Inflammatory macrophage treated with lipopolysaccharide for 4 hours (primary cell): ENCODE measurements at regions not wholly inside any gene's neighbourhood (a gene's known extent, or its start where the extent isn't known, plus 50 kb on each side); places are given as distances from the start of the nearest gene placed in this dataset.
"Not testable (repeated sequence)": the region's sequence is repeated elsewhere in the genome, so short reads cannot be mapped to it uniquely, and the experiment has no call there.

Source experiments
- DNase-seq: peaks from one replicate; pipeline ENCODE4 v3.0.0-alpha.2; 2020

DNA sequence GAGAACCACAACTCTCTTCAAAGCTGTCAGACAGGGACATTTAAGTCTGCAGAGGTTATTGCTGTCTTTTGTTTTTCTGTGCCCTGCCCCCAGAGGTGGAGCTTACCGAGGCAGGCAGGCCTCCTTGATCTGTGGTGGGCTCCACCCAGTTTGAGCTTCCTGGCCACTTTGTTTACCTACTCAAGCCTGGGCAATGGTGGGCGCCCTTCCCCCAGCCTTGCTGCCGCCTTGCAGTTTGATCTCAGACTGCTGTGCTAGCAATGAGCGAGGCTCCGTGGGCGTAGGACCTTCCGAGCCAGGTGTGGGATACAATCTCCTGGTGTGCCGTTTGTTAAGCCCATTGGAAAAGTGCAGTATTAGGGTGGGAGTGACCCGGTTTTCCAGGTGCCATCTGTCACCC, 822.1 kb downstream of the KCNMA1 start:
- DNase-seq, result not testable (repeated sequence)

DNA sequence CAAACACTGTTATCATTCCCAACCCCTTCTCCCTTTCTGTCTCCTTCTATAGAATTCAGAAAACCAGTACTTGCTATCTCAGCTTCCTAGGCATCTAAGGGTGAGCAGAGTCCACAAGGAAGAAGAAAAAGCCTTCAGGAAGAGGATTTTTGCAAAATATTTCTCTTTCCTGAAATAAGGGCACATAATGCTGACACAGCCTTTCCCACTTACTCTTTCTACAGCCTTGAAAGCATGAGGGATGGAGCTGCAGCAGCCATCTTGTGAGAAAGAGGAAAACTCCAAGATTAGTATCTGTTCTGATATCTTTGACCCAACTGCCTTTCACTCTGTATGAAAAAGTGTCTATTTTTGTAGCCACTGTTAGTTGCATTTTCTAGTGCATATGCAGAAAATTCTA, 826.2 kb downstream of the KCNMA1 start:
- DNase-seq, result no peak

DNA sequence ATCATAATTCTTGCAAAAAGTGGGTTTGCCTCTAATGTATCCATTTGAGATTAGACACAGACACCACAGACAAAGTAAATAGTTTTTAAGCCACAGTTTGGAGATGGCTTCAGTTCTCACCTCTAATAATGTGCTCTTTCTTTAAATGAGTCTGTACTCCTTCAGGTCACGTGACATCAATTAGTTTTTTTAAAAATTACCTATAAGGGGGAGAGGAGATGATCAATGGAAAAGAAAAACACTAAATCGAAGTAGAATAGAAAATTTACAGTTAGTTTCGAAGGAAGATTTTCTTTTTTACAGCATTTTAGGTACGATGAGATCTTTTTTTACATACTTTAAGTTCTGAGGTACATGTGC, 849.2 kb downstream of the KCNMA1 start:
- no peak for DNase-seq

DNA sequence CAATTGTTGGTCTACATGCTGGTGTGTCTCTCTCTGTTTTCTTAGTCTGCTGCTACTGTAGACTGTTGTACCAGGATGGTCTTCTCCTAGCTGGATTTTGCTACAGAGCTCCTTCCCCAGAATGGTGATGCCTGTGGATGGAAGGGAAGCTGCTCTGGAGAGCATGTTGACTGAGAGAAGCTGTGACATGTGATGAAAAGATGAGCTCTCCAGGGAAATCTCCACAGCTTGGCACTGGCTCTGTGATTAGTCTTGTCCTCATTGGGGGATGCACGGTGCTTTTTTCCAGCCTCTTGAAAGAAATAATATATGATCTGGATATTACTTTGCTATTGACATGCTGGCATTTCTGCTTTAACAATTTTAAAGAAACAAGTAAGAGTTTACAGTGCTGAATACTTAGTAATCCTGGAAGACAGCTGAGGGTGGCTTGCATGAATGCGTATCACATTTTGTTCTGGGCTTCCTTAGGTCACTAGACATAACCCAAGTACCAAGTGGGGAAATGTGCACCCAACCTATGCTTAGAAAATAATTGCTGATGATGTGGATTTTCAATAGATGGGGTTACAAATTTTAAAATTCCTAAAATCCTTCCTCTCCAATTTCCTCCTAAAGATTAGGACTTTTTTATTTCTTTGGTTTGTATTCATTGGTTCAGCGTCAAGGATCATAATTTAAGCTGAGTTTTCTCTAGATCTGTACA, 849.7 kb downstream of the KCNMA1 start:
- no peak for DNase-seq

DNA sequence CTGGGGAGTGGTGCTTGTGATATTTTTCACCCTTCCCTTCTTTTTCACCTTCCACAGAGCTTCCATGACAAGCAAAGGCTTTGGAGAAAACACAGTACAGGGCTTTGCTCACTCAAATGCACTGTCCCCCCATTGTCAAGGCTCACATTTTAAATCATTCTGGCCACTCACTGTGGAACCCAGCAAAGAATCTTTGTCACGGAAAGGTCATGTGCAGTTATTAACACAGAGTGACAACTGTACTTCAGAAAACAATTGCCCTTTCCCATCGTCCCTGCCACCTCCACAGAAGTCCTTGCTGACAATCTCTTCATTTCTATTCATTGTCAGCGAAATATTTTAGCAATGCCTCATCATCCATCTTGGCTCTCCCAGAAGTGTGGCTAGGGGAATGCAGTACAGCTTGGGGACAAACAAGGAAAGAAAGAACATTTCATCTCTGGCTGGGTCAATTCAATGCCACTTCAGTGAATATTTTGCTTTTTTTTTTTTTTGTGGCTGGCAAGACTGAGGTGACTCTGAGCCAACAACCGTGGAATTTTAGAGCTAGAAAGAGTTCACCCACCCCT, 851.0 kb downstream of the KCNMA1 start:
- DNase-seq, result no peak

DNA sequence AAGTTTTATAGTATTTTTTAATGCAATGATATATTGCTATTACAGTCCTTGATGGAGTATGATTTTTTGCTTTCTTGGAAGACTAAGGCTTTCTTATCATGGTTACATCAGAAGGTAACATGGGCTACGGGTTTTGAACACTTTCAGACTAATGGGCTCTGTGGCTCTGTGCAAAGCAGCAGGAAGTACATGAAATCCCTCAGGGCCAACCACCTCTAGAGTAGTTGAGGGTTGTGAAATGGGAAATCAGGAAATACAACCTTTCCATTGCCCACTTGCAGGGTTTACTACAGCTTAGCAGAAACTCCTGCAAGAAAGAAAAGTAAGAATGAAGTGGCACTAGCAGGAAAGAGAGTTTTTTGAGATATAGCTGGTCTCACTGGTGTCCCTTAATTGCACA, 853.5 kb downstream of the KCNMA1 start:
- DNase-seq, result no peak

DNA sequence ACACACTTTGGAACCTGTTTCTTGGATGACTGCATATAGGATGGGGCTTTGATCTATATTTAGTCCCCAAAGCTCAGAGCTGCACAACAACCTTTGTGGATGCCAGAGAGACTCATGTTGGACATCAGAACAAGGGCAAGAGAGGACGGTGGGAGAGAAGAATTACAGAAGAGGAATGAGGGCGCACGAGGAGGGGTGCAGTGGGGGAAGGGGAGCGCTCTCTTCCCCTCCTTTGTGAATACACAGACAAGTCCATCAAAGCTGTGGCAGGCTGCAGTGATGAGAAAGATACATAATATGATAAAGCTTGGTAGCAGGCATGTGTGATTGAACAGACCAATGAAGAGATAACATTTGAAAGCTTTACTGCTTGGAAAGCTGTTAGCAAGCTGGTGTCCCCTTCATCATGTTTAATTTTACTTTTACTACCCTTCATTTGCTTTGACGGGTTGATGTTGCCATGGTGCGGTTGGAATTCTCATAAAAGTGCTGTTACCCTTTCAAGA, 857.8 kb downstream of the KCNMA1 start:
- no peak for DNase-seq

DNA sequence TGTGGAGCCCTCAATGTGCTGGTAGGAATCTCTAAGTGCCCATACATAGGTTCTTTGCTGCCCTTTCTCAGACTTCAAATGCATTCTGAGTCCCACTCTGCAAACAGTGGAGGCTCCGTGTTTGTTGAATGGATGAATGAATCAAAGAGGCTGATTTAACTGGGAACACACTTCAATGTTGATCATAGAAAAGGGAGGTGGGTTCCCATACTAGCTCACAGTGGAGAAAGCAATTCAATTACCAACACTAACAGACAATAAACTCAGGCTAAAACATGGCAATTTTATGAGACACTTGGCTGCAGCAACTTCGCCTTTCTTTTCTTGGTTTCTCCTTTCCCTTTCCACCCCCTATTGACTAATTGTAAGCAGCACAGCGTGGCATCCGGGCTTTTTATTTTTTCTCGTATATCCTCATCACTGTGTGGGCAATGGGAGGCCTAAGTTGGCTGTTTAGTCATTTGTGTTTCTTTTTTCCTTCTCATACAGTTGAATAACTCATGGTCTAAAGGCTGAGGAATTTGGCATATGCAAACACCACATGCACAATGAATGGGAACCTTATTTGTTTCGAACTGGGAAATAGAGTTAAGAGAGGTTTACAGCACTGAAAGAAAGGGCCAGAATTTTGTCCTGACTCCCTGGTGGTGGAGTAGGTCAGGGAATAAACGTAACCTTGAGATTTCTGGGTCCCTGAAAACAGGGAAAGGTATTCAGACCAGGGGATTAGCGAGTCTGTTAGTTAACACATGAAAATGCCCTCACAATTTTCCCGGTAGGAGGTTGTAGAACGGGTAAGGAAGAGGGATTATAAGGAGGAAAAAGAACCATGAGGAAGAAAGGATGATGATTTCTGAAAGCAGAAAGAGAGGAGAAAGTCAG, 858.5 kb downstream of the KCNMA1 start:
- no peak for DNase-seq

DNA sequence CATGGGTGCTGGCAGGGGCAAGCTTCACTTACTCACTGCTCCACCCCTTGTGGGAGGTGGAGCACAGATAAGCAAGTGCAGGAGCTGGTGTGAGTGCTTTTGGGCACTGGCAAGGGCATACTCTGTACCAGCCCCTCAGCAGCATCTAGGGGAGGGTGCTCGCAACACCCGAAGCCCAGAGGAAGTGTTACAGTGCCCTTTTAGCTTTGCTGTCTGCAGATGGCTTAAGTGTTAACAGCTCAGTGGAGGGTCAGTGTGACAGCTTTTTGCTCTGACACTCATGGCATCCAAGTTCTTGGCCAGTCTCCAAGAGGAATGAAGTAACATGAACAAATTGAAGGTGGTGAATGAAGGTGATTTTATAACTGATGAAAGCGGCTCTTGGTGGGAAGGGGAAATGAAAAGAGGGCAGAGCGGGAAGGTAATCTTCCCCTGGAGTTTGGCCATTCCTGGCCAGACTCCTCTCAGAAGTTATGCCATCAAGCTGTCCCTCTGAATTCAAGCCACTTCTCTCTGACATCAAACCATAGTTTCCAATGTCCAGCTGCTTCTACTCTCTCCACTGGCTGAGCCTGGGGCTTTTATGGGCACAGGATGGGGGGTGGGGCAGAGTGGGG, 862.5 kb downstream of the KCNMA1 start:
- no peak for DNase-seq

DNA sequence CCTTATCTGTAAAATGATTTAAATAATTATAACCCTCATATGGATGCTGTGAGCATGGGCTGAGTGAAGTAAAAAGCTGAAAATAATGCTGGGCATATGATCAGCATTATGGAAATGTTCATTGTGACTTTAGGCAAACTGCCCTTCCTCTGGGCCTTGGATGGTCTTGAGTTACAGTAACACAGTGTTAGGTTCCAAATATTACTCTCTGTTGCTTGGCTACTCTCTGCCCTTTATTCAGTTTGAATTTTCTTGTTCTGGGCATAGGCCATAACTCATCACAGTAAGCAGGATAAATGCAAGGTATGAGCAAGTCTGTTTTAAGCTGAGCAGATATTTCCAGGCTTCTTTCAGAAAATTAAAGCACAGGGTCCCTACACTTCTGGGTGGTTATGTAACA, 868.0 kb downstream of the KCNMA1 start:
- DNase-seq, result no peak

DNA sequence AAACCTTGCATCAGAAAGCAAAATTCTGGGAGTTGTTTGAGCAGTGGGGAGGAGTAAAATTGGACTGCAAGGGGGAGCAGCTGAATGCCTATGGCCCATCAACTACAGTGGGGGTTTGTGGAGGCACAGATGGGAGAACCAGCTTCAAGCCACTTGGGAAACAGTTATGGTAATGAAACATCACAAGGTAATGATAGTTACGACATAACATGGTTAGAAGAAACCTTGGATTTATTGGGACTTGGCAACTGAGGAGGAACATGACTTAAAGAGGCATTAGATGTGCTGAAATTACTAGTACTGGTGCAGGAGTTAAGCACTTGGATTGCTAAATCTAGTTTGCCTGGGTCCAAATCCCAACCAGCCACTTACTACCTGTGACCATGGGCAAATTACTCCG, 868.4 kb downstream of the KCNMA1 start:
- DNase-seq, result no peak

DNA sequence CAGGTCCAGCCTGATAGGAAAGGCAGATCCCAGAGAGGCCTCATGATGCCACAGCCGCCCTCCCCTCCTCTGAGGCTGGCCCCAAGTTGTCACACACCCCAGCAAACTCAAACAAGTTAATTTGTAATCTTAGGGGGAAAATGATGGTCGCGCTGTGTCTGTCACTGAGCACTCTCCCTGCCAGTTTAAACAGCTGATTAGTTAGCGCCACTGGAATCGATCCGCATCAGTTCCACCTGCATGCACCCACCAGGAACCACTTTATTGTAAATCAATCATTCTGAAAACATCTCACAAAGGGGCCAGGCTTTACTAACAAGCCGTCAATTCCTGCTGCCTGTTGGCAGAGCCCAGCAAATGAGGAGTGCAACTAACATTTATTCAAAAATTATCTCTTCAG, 870.9 kb downstream of the KCNMA1 start:
- DNase-seq, result no peak

DNA sequence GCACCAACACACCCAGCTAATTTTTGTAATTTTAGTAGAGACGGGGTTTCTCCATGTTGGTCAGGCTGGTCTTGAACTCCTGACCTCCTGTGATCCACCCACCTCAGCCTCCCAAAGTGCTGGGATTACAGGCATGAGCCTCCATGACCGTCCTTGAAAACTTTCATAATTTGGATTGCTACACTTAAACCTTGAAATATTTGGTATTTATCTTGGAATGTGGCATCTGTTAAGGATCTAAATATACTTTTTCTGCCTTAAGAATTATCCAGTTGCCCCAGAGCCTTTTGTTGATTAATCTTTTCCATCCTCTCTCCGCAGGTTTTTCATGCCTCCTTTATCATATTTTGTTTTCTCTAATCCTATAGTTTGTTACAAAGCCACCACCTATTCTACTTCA, 872.7 kb downstream of the KCNMA1 start:
- not testable (repeated sequence) for DNase-seq

DNA sequence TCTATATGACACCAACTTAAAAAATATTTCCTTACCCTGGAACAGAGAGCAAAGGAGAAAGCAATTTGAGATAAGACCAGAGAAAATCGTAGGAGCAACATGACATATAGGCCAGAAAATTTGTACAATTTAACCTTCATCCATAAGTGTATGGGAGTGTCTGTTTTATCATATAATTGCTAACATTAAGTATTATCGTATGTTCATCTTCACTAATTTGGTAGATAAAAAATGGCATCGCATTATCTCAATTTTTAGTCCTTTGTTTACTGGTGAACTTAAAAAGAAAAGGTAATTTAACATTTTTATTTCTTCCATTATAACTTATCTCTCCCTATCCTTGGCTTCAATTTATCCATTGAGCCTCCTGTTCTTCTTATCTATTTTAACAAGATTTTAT, 873.4 kb downstream of the KCNMA1 start:
- DNase-seq, result no peak

DNA sequence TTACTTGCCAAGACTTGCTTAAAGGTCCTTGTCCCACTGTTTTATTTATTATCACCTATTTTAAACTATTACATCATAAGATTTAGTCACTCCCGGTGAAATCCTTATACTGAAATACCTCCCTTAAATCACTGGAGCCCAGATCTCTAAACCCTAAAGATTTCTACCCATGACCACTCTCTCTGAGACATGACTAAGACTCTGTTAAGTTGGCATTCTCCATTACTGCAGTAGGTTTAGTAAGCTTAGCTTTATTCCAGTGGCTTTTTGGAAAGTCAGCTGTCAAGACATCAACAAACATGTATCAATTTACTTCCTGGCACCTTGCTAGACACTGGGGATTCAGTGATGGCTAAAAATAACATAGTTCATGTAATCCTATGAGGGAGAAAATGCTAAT, 874.2 kb downstream of the KCNMA1 start:
- DNase-seq, result no peak

DNA sequence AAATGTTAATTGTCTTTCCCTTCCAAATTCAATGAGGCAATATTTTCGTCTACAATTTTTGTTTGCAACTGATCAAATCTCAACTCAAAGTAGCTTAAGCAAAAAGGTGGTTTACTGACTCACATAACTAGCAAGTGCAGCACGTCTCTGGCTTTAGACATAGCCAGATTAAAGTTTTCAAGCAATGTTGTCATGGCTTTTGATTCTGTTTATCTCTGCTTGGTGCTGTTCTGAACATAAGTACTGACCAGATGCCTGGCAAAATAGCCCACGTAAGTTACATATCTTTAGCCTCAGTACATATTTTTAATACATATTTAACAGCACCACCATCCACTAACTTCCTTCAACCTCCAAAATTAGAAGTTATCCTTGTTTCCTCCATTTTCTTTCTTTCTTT, 877.9 kb downstream of the KCNMA1 start:
- no peak for DNase-seq

DNA sequence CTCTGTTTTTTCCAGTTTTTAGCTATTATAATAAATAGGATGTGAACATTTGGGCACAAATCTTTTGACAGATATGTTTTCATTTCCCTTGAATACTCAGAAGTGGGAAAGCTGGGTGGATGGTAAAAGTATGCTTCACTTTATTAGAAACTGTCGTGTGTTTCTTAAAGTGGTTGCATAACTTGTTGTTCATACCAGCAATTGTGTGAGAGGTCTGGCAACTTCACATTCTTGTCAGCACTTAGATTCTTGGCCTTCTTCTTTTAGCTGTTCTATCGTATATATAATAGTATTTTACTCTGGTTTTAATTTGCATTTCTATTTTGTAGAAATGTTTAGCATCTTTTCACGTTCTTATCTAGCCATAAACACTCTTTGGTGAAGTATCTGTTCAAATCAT, 894.4 kb downstream of the KCNMA1 start:
- no peak for DNase-seq

DNA sequence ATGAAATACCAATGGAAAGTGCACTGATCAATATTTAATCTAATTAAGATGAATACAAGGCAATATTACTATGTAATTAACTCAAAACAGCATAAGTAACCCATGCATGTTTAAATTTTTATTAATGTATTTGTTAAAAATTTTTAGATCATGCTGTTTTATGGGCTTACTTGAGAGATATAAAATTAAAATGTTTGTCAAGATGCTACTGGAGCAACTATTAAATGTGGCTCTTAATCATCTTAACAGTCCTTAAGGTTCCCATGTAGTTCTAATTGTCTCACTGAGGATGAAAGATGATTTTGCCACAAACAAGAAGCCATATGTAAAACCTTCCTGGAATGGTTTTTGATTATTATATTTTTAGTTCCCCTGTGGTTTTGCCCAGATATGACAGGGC, 897.1 kb downstream of the KCNMA1 start:
- no peak for DNase-seq

DNA sequence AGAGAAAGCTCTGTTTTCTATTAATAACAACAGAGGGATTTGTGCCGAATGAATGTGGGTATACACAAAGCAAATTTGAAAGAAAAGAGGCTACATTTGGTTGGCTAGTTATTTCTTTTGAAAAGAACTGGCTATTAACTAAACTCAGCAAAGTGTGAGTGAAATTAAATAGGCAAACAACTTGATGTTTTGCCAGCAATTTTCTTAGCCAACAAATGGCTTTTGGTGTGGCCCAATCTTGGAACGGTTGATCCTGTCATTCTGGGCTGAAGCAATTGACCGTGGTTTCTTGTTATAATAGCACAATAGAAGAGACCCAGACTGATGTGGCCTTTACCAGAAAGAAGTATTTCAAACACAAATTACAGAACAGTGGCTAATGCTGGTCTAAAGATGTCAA, 898.6 kb downstream of the KCNMA1 start:
- no peak for DNase-seq

DNA sequence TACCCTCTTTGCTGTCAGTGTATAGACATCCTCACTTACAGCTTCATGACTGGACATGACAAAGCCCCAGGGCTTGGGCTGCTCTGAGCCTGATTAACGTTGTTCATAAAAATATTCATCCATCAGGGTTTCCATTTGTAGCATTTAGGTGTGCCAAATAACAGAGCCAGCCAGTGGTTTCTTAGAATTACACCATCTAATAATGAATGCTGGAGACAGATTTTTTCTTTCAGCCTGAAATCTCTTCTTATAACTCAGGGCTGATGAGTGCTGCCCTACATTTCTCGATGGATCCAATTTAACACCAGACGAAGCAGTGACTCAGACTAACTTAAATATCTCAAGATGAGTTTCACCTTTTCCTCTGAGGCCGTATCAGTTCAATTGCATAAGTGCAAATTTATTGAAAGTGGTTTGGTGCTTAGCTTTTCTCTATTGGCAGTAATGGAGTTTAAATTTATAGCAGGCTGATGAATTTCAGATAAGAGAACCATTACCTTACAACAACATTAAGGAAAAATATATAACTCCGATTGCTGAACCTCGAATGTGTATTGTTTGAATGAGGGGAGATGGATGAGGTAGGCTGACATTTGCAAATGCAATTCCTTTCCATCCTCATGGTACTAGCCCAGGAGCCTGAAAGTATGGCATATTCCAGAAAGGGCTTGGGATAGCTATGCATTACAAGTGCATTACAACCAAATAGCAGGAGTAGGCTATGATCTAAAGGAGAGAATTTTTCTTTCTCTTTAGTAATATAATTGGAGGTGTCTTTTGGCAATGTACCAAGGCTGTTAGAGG, 900.6 kb downstream of the KCNMA1 start:
- DNase-seq, result no peak

DNA sequence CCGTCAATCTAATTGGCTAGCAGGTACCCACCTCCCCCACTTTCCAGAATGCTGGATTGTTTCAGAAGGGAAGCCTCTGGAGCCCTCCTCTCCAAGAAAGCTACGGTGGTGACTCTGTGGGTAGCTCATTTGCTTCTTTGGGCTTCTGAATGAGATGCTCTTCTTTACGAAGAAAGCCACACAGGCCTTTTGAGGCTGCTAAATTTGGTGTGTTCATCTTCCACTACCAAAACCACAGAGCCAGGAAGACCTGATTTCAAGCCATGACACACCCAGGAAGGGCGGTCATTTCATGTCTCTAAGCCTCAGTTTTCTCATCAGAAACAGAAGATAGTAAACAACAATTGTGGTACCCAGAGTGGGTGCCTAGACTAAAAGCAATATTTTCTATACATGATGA, 901.2 kb downstream of the KCNMA1 start:
- DNase-seq, result no peak

DNA sequence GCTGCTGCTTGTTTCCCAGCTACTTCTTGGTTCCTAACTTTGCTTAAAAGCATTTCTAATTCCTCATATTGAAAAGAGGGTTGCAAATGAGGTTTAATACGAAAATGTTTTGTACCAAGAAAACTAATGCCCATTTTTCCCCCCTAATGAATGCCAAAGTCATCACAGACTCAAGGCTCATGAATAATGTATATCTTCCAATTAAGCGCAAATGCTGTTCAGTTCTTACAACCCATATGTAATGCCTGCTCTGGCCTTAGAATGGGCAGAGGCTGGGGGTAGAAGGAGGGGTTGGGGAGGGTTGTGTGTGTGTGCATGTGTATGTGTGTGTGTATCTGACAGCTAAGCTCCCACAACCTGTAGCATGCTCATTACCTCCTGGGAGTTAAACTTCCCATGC, 901.7 kb downstream of the KCNMA1 start:
- DNase-seq, result no peak

DNA sequence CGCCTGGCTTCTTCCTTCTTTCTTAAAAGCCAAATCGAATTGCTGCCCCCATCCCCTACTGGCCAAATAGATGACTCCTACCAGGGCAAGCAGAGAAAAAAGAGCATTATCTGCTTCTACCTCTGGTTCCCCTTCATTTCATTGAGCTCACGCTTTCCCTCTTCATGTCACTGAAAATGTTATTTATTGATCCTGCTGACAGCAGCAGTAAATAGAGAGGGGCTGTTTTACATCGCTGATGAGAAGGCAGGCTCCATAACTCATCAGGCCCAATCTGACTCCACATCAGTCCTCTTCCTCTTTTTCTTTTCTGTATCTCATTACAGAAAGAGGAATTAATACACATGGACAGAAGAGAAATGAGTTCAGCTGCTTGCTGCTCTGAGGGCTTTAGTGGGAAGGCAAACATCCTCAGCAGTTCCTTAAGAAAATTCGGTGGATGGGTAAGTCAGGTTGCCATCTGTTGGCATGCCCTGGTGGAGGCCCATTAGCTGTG, 904.1 kb downstream of the KCNMA1 start:
- no peak for DNase-seq
